Endothelial cell of umbilical vein (primary cell): ENCODE measurements at regions not wholly inside any gene's neighbourhood (a gene's known extent, or its start where the extent isn't known, plus 50 kb on each side); places are given as distances from the start of the nearest gene placed in this dataset.

ENCODE experiments used
- BruUV-seq: library from RNA; stranded (reverse); fragments of 400-500 nt; replicated peaks from 2 replicates; lab custom pipeline; 2021; lab: Mats Ljungman, UMichigan
- CTCF ChIA-PET: fragments of 300-600, 350-600 bp; sonication (Branson Sonifier 250); formaldehyde crosslinking; loops from one replicate; lab custom pipeline; 2021; ENCODE audit warnings: antibody characterized with exemption, inconsistent platforms; lab: Charles Lee
- POLR2A ChIA-PET: fragments of 300-600, 350-600 bp; sonication (Branson Sonifier 250); formaldehyde crosslinking; loops from one replicate; lab custom pipeline; 2021; ENCODE audit warnings: antibody characterized with exemption, inconsistent platforms; lab: Charles Lee
- DNase-seq: peaks from one replicate; pipeline ENCODE4 v3.0.0-alpha.2; 2011; ENCODE audit warnings: low read depth, low spot score
- FAIRE-seq: peaks from 2 replicates; lab custom pipeline; 2011; peaks lifted over from hg19 to GRCh38; lab: Jason Lieb, UNC
- H2AFZ ChIP-seq: 2 replicates; pipeline ENCODE4 v1.6.0; 2012; ENCODE audit warnings: low read depth, low read length, control low read depth, inconsistent platforms
- H3K27ac ChIP-seq: 2 replicates; pipeline ENCODE4 v1.5.1; 2011; ENCODE audit warnings: low read depth, mild to moderate bottlenecking, control low read depth, low read length, moderate library complexity; ENCODE audit not compliant: insufficient read depth
- H3K27me3 ChIP-seq, 2 experiments: 2 replicates each; pipeline versions ENCODE4 v1.6.0 to v1.6.1; 2011; ENCODE audit warnings: low read length in 2 of 2, mixed read lengths in 1 of 2; ENCODE audit not compliant: control insufficient read depth in 2 of 2, insufficient read depth in 2 of 2
- H3K36me3 ChIP-seq, 2 experiments: 2 replicates in 1 of 2; 3 replicates in 1 of 2; pipeline ENCODE4 v1.5.1; 2011; ENCODE audit warnings: low read length in 2 of 2, mild to moderate bottlenecking in 1 of 2, moderate library complexity in 1 of 2; ENCODE audit not compliant: control insufficient read depth in 2 of 2, insufficient read depth in 2 of 2; ENCODE audit errors: extremely low read depth in 1 of 2
- H3K4me1 ChIP-seq: 3 replicates; pipeline ENCODE4 v1.5.1; 2011; ENCODE audit warnings: mild to moderate bottlenecking, low read length; ENCODE audit not compliant: control insufficient read depth, insufficient read depth; ENCODE audit errors: extremely low read depth
- H3K4me2 ChIP-seq: 2 replicates; pipeline ENCODE4 v1.6.1; 2011; ENCODE audit warnings: low read length, control low read depth, mixed read lengths; ENCODE audit not compliant: insufficient read depth
- H3K4me3 ChIP-seq, 3 experiments: fragments of 200-600 bp in 1 of 3; sonication (generic), shearing (Covaris generic) in 1 of 3; replicated peaks in 1 of 3; 2 replicates each; pipeline ENCODE4 v1.5.1; 2011 to 2016; ENCODE audit warnings: control low read depth in 3 of 3, low read length in 3 of 3, mild to moderate bottlenecking in 2 of 3, inconsistent platforms in 1 of 3, low read depth in 1 of 3, moderate library complexity in 1 of 3; ENCODE audit not compliant: insufficient read depth in 1 of 3
- H3K79me2 ChIP-seq: 2 replicates; pipeline ENCODE4 v1.6.0; 2012; ENCODE audit warnings: low read length, inconsistent platforms; ENCODE audit not compliant: control insufficient read depth, insufficient read depth
- H3K9ac ChIP-seq: replicated peaks from 2 replicates; pipeline ENCODE3; 2011; ENCODE audit warnings: low read length, control low read depth; ENCODE audit not compliant: insufficient read depth; ENCODE audit errors: extremely low read depth
- H3K9me1 ChIP-seq: replicated peaks from 3 replicates; pipeline ENCODE4 v1.6.0; 2011; ENCODE audit warnings: mild to moderate bottlenecking, low read length; ENCODE audit not compliant: control insufficient read depth, insufficient read depth; ENCODE audit errors: extremely low read depth
- H3K9me3 ChIP-seq: replicated peaks from 2 replicates; pipeline ENCODE4 v1.5.1; 2012; ENCODE audit warnings: low read length, inconsistent platforms; ENCODE audit not compliant: control insufficient read depth, insufficient read depth
- H4K20me1 ChIP-seq: replicated peaks from 2 replicates; pipeline ENCODE3; 2011; ENCODE audit warnings: mild to moderate bottlenecking, low read length; ENCODE audit not compliant: control insufficient read depth, insufficient read depth; ENCODE audit errors: extremely low read depth
- CTCF ChIP-seq, 2 donors: IDR thresholded peaks; 1 replicate in 1 of 2; 2 replicates in 1 of 2; pipeline ENCODE4 v1.5.1; 2011; ENCODE audit warnings: low read length in 2 of 2, mild to moderate bottlenecking in 2 of 2, moderate library complexity in 2 of 2, control low read depth in 1 of 2, inconsistent platforms in 1 of 2, low read depth in 1 of 2; ENCODE audit not compliant: insufficient read depth in 1 of 2; ENCODE audit errors: extremely low read depth in 1 of 2
- EZH2 ChIP-seq: IDR thresholded peaks from 2 replicates; pipeline ENCODE4 v1.6.1; 2012; ENCODE audit warnings: borderline replicate concordance, low read depth, mild to moderate bottlenecking, moderate library complexity, low read length, inconsistent platforms; ENCODE audit not compliant: severe bottlenecking
- FOS ChIP-seq: IDR thresholded peaks from 2 replicates; pipeline ENCODE4 v1.6.1; 2011; ENCODE audit warnings: mild to moderate bottlenecking, low read length, moderate library complexity, borderline replicate concordance; ENCODE audit not compliant: insufficient read depth
- GATA2 ChIP-seq: IDR thresholded peaks from 2 replicates; pipeline ENCODE4 v1.7.0; 2011; ENCODE audit warnings: low read depth, mild to moderate bottlenecking, moderate library complexity, mixed read lengths, low read length; ENCODE audit not compliant: insufficient read length, insufficient read depth
- JUN ChIP-seq: IDR thresholded peaks from 2 replicates; pipeline ENCODE4 v1.6.1; 2011; ENCODE audit warnings: borderline replicate concordance, low read depth; ENCODE audit not compliant: insufficient read length, insufficient read depth
- MAX ChIP-seq: IDR thresholded peaks from 2 replicates; pipeline ENCODE4 v1.6.1; 2011; ENCODE audit not compliant: insufficient read depth, insufficient read length
- POLR2A ChIP-seq: IDR thresholded peaks from 2 replicates; pipeline ENCODE4 v1.6.1; 2012; ENCODE audit warnings: low read depth, mild to moderate bottlenecking, control low read depth, low read length
- POLR2AphosphoS5 ChIP-seq: IDR thresholded peaks from 2 replicates; pipeline ENCODE4 v1.6.1; 2012; ENCODE audit warnings: low read depth, mild to moderate bottlenecking, control low read depth, low read length, moderate library complexity; ENCODE audit not compliant: insufficient read depth
- dilution Hi-C: fragments of 300-500 bp; cut with MboI; formaldehyde crosslinking; loops from one replicate; pipeline ENCODE4 v1.15.0; 2019; ENCODE audit warnings: low sequenced_read_pairs; ENCODE audit not compliant: extremely low pct_ligation_motif_present
- intact Hi-C: fragments of 100-400 bp; cut with micrococcal nuclease; formaldehyde crosslinking; loops from one replicate; pipeline ENCODE4 v1.10.0; 2022

- DNase-seq (no peak), FAIRE-seq (no peak)
- POLR2A ChIA-PET: no interaction called here
- Histone ChIP-seq H4K20me1 (no peaks in the 10 kb centered on the region), H3K27ac (no peak overlapping the region), H3K4me2 (no peak overlapping the region), H2AFZ (no peak overlapping the region), H3K27me3 (no peaks in the 10 kb centered on the region), H3K9me3 (no peaks in the 10 kb centered on the region), H3K36me3 (no peaks in the 10 kb centered on the region), H3K9ac (no peak overlapping the region), H3K79me2 (no peaks in the 10 kb centered on the region), H3K9me1 (no peaks in the 10 kb centered on the region), H3K4me3 (no peak overlapping the region), H3K4me1 (no peaks in the 10 kb centered on the region)
- no peak for TF ChIP-seq CTCF (IDR thresholded peaks at IDR 0.05; ENCODE audit: extremely low read depth in 1 of 2, insufficient read depth in 1 of 2, low read depth in 1 of 2, low read length in 2 of 2)
- no peak for TF ChIP-seq POLR2AphosphoS5
- no peak for TF ChIP-seq POLR2A
- TF ChIP-seq GATA2: no peak
- TF ChIP-seq EZH2: no peak
- no TSS peak for BruUV-seq
- intact Hi-C loops: no loop called here
- CTCF ChIA-PET: no interaction called here
- dilution Hi-C loops: no loop called here
Measured at GRCh38 chr2:223365158-223365679, 236.9 kb downstream of the SCG2 start.

- Histone ChIP-seq H3K9me1 (no peaks in the 10 kb centered on the region), H3K4me1 (no peaks in the 10 kb centered on the region), H3K4me2 (no peak overlapping the region), H3K9me3 (no peaks in the 10 kb centered on the region), H2AFZ (no peak overlapping the region), H4K20me1 (no peaks in the 10 kb centered on the region), H3K79me2 (no peaks in the 10 kb centered on the region), H3K27me3 (no peaks in the 10 kb centered on the region), H3K36me3 (no peaks in the 10 kb centered on the region), H3K4me3 (no peak overlapping the region), H3K27ac (no peak overlapping the region), H3K9ac (no peak overlapping the region)
- FAIRE-seq (no peak), DNase-seq (no peak)
- dilution Hi-C loops (no loop called here), intact Hi-C loops (no loop called here)
- TF ChIP-seq JUN (no peak), FOS (no peak), MAX (no peak), GATA2 (no peak), EZH2 (no peak), CTCF (IDR thresholded peaks at IDR 0.05; ENCODE audit: extremely low read depth in 1 of 2, insufficient read depth in 1 of 2, low read depth in 1 of 2, low read length in 2 of 2) (no peak), POLR2A (no peak), POLR2AphosphoS5 (no peak)
- ChIA-PET POLR2A (no interaction called here), CTCF (no interaction called here)
- BruUV-seq: no TSS peak
Measured at GRCh38 chr2:223366566-223366965, 235.6 kb downstream of the SCG2 start.
